MCF 10A (cell line): ENCODE measurements at regions not wholly inside any gene's neighbourhood (a gene's known extent, or its start where the extent isn't known, plus 50 kb on each side); places are given as distances from the start of the nearest gene placed in this dataset.

Experiments
- BruUV-seq: library from RNA; stranded (reverse); fragments of 400-500 nt; replicated peaks from 2 replicates; lab custom pipeline; 2021; lab: Mats Ljungman, UMichigan
- CTCF ChIA-PET: fragments of 300-600 bp; sonication (Branson Sonifier 250); formaldehyde crosslinking; extraction: SDS; loops from one replicate; lab custom pipeline; 2021; ENCODE audit warnings: antibody characterized with exemption, inconsistent platforms; lab: Yijun Ruan, JAX
- POLR2A ChIA-PET: fragments of 300-600, 350-650 bp; sonication (Branson Sonifier 250); formaldehyde crosslinking; extraction: SDS; loops from one replicate; lab custom pipeline; 2020; ENCODE audit warnings: antibody characterized with exemption, inconsistent platforms; lab: Yijun Ruan, JAX
- DNase-seq: peaks from one replicate; pipeline ENCODE4 v3.0.0-alpha.2; 2018; ENCODE audit not compliant: unreplicated experiment
- H3K27ac Mint-ChIP-seq: one replicate; pipeline ENCODE4 v1.8.0; 2022; ENCODE audit warnings: mild to moderate bottlenecking, low read depth, mixed read lengths; ENCODE audit not compliant: unreplicated experiment
- H3K27me3 Mint-ChIP-seq: one replicate; pipeline ENCODE4 v1.8.0; 2022; ENCODE audit warnings: mixed read lengths; ENCODE audit not compliant: insufficient read depth, unreplicated experiment
- H3K36me3 Mint-ChIP-seq: one replicate; pipeline ENCODE4 v1.8.0; 2022; ENCODE audit warnings: mild to moderate bottlenecking, moderate library complexity, mixed read lengths; ENCODE audit not compliant: insufficient read depth, unreplicated experiment
- H3K4me1 Mint-ChIP-seq: one replicate; pipeline ENCODE4 v1.8.0; 2022; ENCODE audit warnings: mixed read lengths; ENCODE audit not compliant: insufficient read depth, unreplicated experiment
- H3K4me3 Mint-ChIP-seq: one replicate; pipeline ENCODE4 v1.8.0; 2022; ENCODE audit warnings: mild to moderate bottlenecking, moderate library complexity, mixed read lengths; ENCODE audit not compliant: unreplicated experiment
- H3K9me3 Mint-ChIP-seq: one replicate; pipeline ENCODE4 v1.8.0; 2022; ENCODE audit warnings: mixed read lengths; ENCODE audit not compliant: unreplicated experiment
- intact Hi-C: fragments of 100-400 bp; cut with micrococcal nuclease; formaldehyde crosslinking; loops from 2 replicates; pipeline ENCODE4 v1.14.1; 2022
- TF ChIP-seq, protein P1 (sequence below): fragments of 200-600 bp; IDR thresholded peaks from one replicate; pipeline ENCODE4 v1.8.0; 2022; ENCODE audit warnings: antibody characterized with exemption, mild to moderate bottlenecking; ENCODE audit not compliant: unreplicated experiment

DNA sequence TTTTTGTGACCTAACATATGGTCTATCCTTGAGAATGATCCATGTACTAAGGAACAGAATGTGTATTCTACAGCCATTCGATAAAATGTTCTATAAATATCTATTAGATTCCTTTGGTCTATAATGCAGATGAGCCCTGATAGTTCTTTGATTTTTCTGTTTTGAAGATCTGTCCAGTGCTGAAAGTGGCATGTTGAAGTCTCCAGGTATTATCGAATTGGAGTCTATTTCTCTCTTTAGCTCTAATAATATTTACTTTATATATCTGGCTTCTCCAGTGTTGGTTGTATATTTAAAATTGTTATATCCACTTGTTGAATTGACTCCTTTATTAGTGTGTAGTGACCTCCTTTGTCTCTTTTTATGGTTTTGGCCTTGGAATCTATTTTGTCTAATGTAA, 377.9 kb downstream of the ARL6IP6 start:
- BruUV-seq: no TSS peak
- intact Hi-C loops: no loop called here
- Mint-ChIP-seq H3K27me3 (no peaks in the 10 kb centered on the region), H3K36me3 (no peaks in the 10 kb centered on the region), H3K27ac (no peak overlapping the region), H3K4me3 (no peak overlapping the region), H3K9me3 (peaks cover 7% of the 10 kb centered on the region), H3K4me1 (no peaks in the 10 kb centered on the region)
- ChIA-PET CTCF (no interaction called here), POLR2A (no interaction called here)
- TF ChIP-seq, protein P1, sequence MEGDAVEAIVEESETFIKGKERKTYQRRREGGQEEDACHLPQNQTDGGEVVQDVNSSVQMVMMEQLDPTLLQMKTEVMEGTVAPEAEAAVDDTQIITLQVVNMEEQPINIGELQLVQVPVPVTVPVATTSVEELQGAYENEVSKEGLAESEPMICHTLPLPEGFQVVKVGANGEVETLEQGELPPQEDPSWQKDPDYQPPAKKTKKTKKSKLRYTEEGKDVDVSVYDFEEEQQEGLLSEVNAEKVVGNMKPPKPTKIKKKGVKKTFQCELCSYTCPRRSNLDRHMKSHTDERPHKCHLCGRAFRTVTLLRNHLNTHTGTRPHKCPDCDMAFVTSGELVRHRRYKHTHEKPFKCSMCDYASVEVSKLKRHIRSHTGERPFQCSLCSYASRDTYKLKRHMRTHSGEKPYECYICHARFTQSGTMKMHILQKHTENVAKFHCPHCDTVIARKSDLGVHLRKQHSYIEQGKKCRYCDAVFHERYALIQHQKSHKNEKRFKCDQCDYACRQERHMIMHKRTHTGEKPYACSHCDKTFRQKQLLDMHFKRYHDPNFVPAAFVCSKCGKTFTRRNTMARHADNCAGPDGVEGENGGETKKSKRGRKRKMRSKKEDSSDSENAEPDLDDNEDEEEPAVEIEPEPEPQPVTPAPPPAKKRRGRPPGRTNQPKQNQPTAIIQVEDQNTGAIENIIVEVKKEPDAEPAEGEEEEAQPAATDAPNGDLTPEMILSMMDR: no peak
- DNase-seq: no peak

DNA sequence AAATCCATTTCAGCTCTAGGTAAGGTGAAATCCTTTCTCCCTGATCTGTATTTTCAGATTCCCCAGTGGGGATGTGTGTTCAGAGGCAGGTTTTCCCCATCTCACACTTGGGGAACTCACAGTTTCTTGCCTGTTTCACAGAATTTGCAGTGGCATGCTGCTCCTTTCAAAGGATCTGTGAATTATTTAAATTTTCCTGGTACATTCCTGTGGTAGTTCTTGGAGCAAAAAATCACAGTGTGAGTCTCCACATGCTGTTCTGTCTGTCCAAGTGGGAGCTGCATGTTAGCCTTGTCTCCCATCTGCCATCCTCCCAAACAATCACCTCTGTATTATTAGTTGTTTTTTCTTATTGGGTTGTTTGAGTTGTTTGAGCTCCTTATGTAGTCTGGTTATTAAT, 372.9 kb downstream of the ARL6IP6 start:
- ChIA-PET CTCF (interaction anchor here (0.6 to 1.1 kb wide), 3 partner anchors 165 to 1076 kb away, joined by 3 to 5 read pairs (median 3); no protein-coding TSS in a partner anchor), POLR2A (interaction anchor here (1.3 kb wide), 1 partner anchor 32 kb away, joined by 3 read pairs; no protein-coding TSS in a partner anchor)
- Mint-ChIP-seq H3K27ac (no peak overlapping the region), H3K27me3 (no peaks in the 10 kb centered on the region), H3K9me3 (peaks cover 7% of the 10 kb centered on the region), H3K4me1 (no peaks in the 10 kb centered on the region), H3K4me3 (no peak overlapping the region), H3K36me3 (no peaks in the 10 kb centered on the region)
- no peak for DNase-seq
- intact Hi-C loops: no loop called here
- BruUV-seq: no TSS peak
- TF ChIP-seq, protein P1: no peak

DNA sequence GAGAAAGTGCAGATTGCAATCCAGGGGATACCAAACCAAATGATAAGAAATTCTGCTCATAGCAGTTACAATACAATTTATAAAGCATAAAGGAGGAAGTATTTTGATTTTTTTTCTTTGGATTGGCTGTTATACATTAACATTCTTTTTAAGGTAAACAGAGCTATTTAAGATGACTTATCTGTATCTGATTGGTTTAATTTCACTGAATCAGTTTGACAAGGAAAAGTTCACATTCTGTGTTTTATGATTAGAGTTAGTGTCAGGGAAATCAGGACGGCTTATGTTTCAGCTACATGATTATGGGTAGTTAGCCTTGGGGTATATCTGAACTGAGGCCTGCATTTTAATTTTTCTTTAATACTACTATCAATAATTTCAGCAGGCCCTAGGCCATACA, 360.9 kb downstream of the ARL6IP6 start:
- Mint-ChIP-seq H3K9me3 (no peaks in the 10 kb centered on the region), H3K27ac (no peak overlapping the region), H3K27me3 (no peaks in the 10 kb centered on the region), H3K36me3 (no peaks in the 10 kb centered on the region), H3K4me3 (no peak overlapping the region), H3K4me1 (no peaks in the 10 kb centered on the region)
- no peak for DNase-seq
- TF ChIP-seq, protein P1: no peak
- ChIA-PET CTCF (interaction anchor here (0.5 to 0.6 kb wide), 2 partner anchors 44 to 158 kb away, joined by 3 read pairs; no protein-coding TSS in a partner anchor), POLR2A (interaction anchor here (1.0 kb wide), 1 partner anchor 20 kb away, joined by 4 read pairs; no protein-coding TSS in a partner anchor)
- BruUV-seq: no TSS peak
- intact Hi-C loops: no loop called here

DNA sequence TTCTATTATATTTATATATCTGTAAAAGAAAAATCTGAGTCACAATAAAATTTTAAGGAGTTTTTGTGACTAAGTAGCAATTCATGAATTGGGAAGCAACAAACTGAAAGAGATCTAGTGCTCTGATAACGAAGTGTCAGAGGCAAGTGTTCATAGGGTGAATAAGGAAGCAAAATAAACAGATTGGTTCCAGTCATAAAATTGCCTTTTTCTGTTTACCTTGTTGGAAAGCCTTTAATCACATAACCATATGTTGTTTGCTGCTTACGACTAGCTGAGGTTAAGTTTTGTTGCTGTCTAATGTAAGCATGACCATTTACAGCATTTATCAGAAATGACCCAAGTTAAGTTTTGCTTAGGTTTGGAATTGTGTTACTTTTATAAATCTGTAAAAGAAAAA, 358.9 kb downstream of the ARL6IP6 start:
- CTCF ChIA-PET: interaction anchor here (0.7 kb wide), 1 partner anchor 25 kb away, joined by 4 read pairs; no protein-coding TSS in a partner anchor
- BruUV-seq: no TSS peak
- Mint-ChIP-seq H3K36me3 (no peaks in the 10 kb centered on the region), H3K4me3 (no peak overlapping the region), H3K4me1 (no peaks in the 10 kb centered on the region), H3K27ac (no peak overlapping the region), H3K27me3 (no peaks in the 10 kb centered on the region), H3K9me3 (no peaks in the 10 kb centered on the region)
- no peak for DNase-seq
- POLR2A ChIA-PET: no interaction called here
- TF ChIP-seq, protein P1: no peak
- intact Hi-C loops: no loop called here
